Astrocyte (in vitro differentiated cells and primary cell): ENCODE measurements at regions not wholly inside any gene's neighbourhood (a gene's known extent, or its start where the extent isn't known, plus 50 kb on each side); places are given as distances from the start of the nearest gene placed in this dataset.

Experiments
- DNase-seq: peaks from one replicate; pipeline ENCODE4 v3.0.0-alpha.2; 2010; ENCODE audit warnings: low read depth
- FAIRE-seq: peaks from 2 replicates; lab custom pipeline; 2011; peaks lifted over from hg19 to GRCh38; lab: Jason Lieb, UNC
- H2AFZ ChIP-seq: 2 replicates; pipeline ENCODE4 v1.6.0; 2012; ENCODE audit warnings: low read depth, low read length, inconsistent platforms
- H3K27ac ChIP-seq: 2 replicates; pipeline ENCODE4 v1.5.1; 2011; ENCODE audit warnings: low read depth, low read length, inconsistent platforms
- H3K27me3 ChIP-seq: 2 replicates; pipeline ENCODE4 v1.6.0; 2011; ENCODE audit warnings: low read length, inconsistent platforms; ENCODE audit not compliant: insufficient read depth
- H3K36me3 ChIP-seq: 2 replicates; pipeline ENCODE4 v1.5.1; 2011; ENCODE audit warnings: low read length, inconsistent platforms; ENCODE audit not compliant: insufficient read depth
- H3K4me1 ChIP-seq: 2 replicates; pipeline ENCODE4 v1.5.1; 2011; ENCODE audit warnings: low read length, inconsistent platforms; ENCODE audit not compliant: insufficient read depth
- H3K4me2 ChIP-seq: 2 replicates; pipeline ENCODE4 v1.6.0; 2012; ENCODE audit warnings: low read length, inconsistent platforms
- H3K4me3 ChIP-seq: 2 replicates; pipeline ENCODE4 v1.5.1; 2011; ENCODE audit warnings: low read depth, mild to moderate bottlenecking, low read length, inconsistent platforms; ENCODE audit not compliant: insufficient read depth
- H3K79me2 ChIP-seq: 2 replicates; pipeline ENCODE4 v1.6.0; 2012; ENCODE audit warnings: mild to moderate bottlenecking, low read length, inconsistent platforms; ENCODE audit not compliant: insufficient read depth
- H3K9ac ChIP-seq: 2 replicates; pipeline ENCODE4 v1.6.0; 2012; ENCODE audit warnings: mild to moderate bottlenecking, low read length, inconsistent platforms
- H3K9me3 ChIP-seq: 2 replicates; pipeline ENCODE4 v1.5.1; 2012; ENCODE audit warnings: low read depth, mild to moderate bottlenecking, low read length, inconsistent platforms; ENCODE audit not compliant: insufficient read depth
- H4K20me1 ChIP-seq: 2 replicates; pipeline ENCODE4 v1.6.0; 2012; ENCODE audit warnings: low read length, inconsistent platforms; ENCODE audit not compliant: insufficient read depth
- H3K27ac Mint-ChIP-seq: one replicate; pipeline ENCODE4 v1.8.0; 2021; ENCODE audit warnings: mild to moderate bottlenecking, mixed read lengths; ENCODE audit not compliant: unreplicated experiment
- H3K27me3 Mint-ChIP-seq: one replicate; pipeline ENCODE4 v1.8.0; 2021; ENCODE audit warnings: low read depth, mixed read lengths; ENCODE audit not compliant: unreplicated experiment
- H3K36me3 Mint-ChIP-seq: one replicate; pipeline ENCODE4 v1.8.0; 2021; ENCODE audit warnings: low read depth, mixed read lengths; ENCODE audit not compliant: unreplicated experiment
- H3K4me1 Mint-ChIP-seq: one replicate; pipeline ENCODE4 v1.8.0; 2021; ENCODE audit warnings: low read depth, mixed read lengths; ENCODE audit not compliant: unreplicated experiment
- H3K4me3 Mint-ChIP-seq: one replicate; pipeline ENCODE4 v1.8.0; 2021; ENCODE audit warnings: mild to moderate bottlenecking, moderate library complexity, mixed read lengths; ENCODE audit not compliant: unreplicated experiment
- H3K9me3 Mint-ChIP-seq: one replicate; pipeline ENCODE4 v1.8.0; 2021; ENCODE audit warnings: mild to moderate bottlenecking, mixed read lengths; ENCODE audit not compliant: unreplicated experiment
- CTCF ChIP-seq: IDR thresholded peaks from 2 replicates; pipeline ENCODE4 v1.5.1; 2011; ENCODE audit warnings: low read depth, mild to moderate bottlenecking, inconsistent platforms, low read length, moderate library complexity; ENCODE audit not compliant: insufficient read depth
- EZH2 ChIP-seq: IDR thresholded peaks from 2 replicates; pipeline ENCODE4 v1.6.1; 2012; ENCODE audit warnings: mild to moderate bottlenecking, low read length, inconsistent platforms; ENCODE audit not compliant: insufficient read depth

- H3K4me1 Mint-ChIP-seq, result peaks cover 6% of the 10 kb centered on the region
- DNase-seq (no peak), FAIRE-seq (no peak)
- H3K27ac Mint-ChIP-seq, result no peak overlapping the region
- Histone ChIP-seq H3K27ac (no peak overlapping the region), H3K9ac (no peak overlapping the region), H3K9me3 (no peaks in the 10 kb centered on the region), H3K4me1 (no peaks in the 10 kb centered on the region), H3K4me3 (no peak overlapping the region), H4K20me1 (no peaks in the 10 kb centered on the region), H3K79me2 (no peaks in the 10 kb centered on the region), H3K36me3 (no peaks in the 10 kb centered on the region), H3K27me3 (no peaks in the 10 kb centered on the region), H2AFZ (no peak overlapping the region), H3K4me2 (no peak overlapping the region)
- H3K4me3 Mint-ChIP-seq, result no peak overlapping the region
- TF ChIP-seq EZH2, result no peak
- TF ChIP-seq CTCF, result no peak
- no peaks in the 10 kb centered on the region for H3K36me3 Mint-ChIP-seq
- H3K9me3 Mint-ChIP-seq, result peaks cover 4% of the 10 kb centered on the region
- H3K27me3 Mint-ChIP-seq, result no peaks in the 10 kb centered on the region
Observed at GRCh38 chr3:74516019-74516418, 98.4 kb downstream of the CNTN3 start.

- Histone ChIP-seq H3K79me2 (no peaks in the 10 kb centered on the region), H3K4me1 (no peaks in the 10 kb centered on the region), H3K4me2 (no peak overlapping the region), H3K9ac (no peak overlapping the region), H3K4me3 (no peak overlapping the region), H3K36me3 (no peaks in the 10 kb centered on the region), H2AFZ (no peak overlapping the region), H4K20me1 (no peaks in the 10 kb centered on the region), H3K27me3 (no peaks in the 10 kb centered on the region), H3K9me3 (no peaks in the 10 kb centered on the region), H3K27ac (no peak overlapping the region)
- Mint-ChIP-seq H3K27me3 (no peaks in the 10 kb centered on the region), H3K27ac (no peak overlapping the region), H3K4me1 (peaks cover 6% of the 10 kb centered on the region), H3K9me3 (peaks cover 4% of the 10 kb centered on the region), H3K4me3 (no peak overlapping the region), H3K36me3 (no peaks in the 10 kb centered on the region)
- DNase-seq (no peak), FAIRE-seq (peak; percentile 50)
- TF ChIP-seq EZH2 (no peak), CTCF (no peak)
Observed at GRCh38 chr3:74515451-74515850, 99.0 kb downstream of the CNTN3 start.

- TF ChIP-seq EZH2 (no peak), CTCF (no peak)
- Histone ChIP-seq H3K9ac (no peak overlapping the region), H3K27me3 (no peaks in the 10 kb centered on the region), H4K20me1 (no peaks in the 10 kb centered on the region), H3K4me2 (no peak overlapping the region), H3K27ac (no peak overlapping the region), H3K4me1 (no peaks in the 10 kb centered on the region), H3K79me2 (no peaks in the 10 kb centered on the region), H3K4me3 (no peak overlapping the region), H3K36me3 (no peaks in the 10 kb centered on the region), H2AFZ (no peak overlapping the region), H3K9me3 (no peaks in the 10 kb centered on the region)
- Mint-ChIP-seq H3K27me3 (no peaks in the 10 kb centered on the region), H3K36me3 (no peaks in the 10 kb centered on the region), H3K4me3 (no peak overlapping the region), H3K27ac (no peak overlapping the region), H3K9me3 (peaks cover 4% of the 10 kb centered on the region), H3K4me1 (peaks cover 5% of the 10 kb centered on the region)
- FAIRE-seq (no peak), DNase-seq (no peak)
Observed at GRCh38 chr3:74511078-74511477, 103.4 kb downstream of the CNTN3 start.
